HEK293T (cell line): ENCODE measurements at regions not wholly inside any gene's neighbourhood (a gene's known extent, or its start where the extent isn't known, plus 50 kb on each side); places are given as distances from the start of the nearest gene placed in this dataset.

Experiments
- BHLHE40 ChIP-seq: fragments of 450-650 bp; IDR thresholded peaks from 2 replicates; pipeline ENCODE4 v1.6.1; 2016; ENCODE audit warnings: mild to moderate bottlenecking, moderate library complexity, borderline replicate concordance
- ELF4 ChIP-seq: fragments of 450-650 bp; IDR thresholded peaks from 2 replicates; pipeline ENCODE4 v1.6.1; 2017; ENCODE audit warnings: antibody characterized with exemption
- FOXA1 ChIP-seq: fragments of 450-650 bp; IDR thresholded peaks from 2 replicates; pipeline ENCODE4 v1.6.1; 2016; ENCODE audit warnings: mild to moderate bottlenecking
- FOXK2 ChIP-seq: fragments of 450-650 bp; IDR thresholded peaks from 2 replicates; pipeline ENCODE4 v1.6.1; 2016; ENCODE audit warnings: mild to moderate bottlenecking
- FOXM1 ChIP-seq: fragments of 450-650 bp; IDR thresholded peaks from 2 replicates; pipeline ENCODE4 v1.6.1; 2017; ENCODE audit warnings: mild to moderate bottlenecking, borderline replicate concordance
- HDGF ChIP-seq: fragments of 450-650 bp; IDR thresholded peaks from 2 replicates; pipeline ENCODE4 v1.6.1; 2017; ENCODE audit warnings: antibody characterized with exemption, borderline replicate concordance
- L3MBTL2 ChIP-seq: fragments of 450-650 bp; conservative IDR thresholded peaks from 2 replicates; pipeline ENCODE4 v1.6.1; 2016; ENCODE audit warnings: mild to moderate bottlenecking
- NFRKB ChIP-seq: fragments of 450-650 bp; IDR thresholded peaks from 2 replicates; pipeline ENCODE4 v1.6.1; 2016; ENCODE audit warnings: mild to moderate bottlenecking, moderate library complexity
- SP1 ChIP-seq: fragments of 450-650 bp; IDR thresholded peaks from 2 replicates; pipeline ENCODE4 v1.6.1; 2017
- ZNF384 ChIP-seq: fragments of 450-650 bp; IDR thresholded peaks from 2 replicates; pipeline ENCODE4 v1.6.1; 2016

- TF ChIP-seq FOXA1, result no peak
- TF ChIP-seq NFRKB, result no peak
- no peak for TF ChIP-seq FOXM1
- no peak for TF ChIP-seq HDGF
- TF ChIP-seq ELF4, result no peak
- no peak for TF ChIP-seq BHLHE40
- no peak for TF ChIP-seq FOXK2
- TF ChIP-seq SP1, result no peak
- no peak for TF ChIP-seq ZNF384
- TF ChIP-seq L3MBTL2, result no peak
These were observed 1132.4 kb upstream of the ADGRL2 start for GRCh38 chr1:80668372-80668771.
